ENCODE measurements at regions not wholly inside any gene's neighbourhood (a gene's known extent, or its start where the extent isn't known, plus 50 kb on each side); places are given as distances from the start of the nearest gene placed in this dataset.
A peak's percentile ranks its signal among the peaks of the same experiment; 100 is the strongest.

DNA sequence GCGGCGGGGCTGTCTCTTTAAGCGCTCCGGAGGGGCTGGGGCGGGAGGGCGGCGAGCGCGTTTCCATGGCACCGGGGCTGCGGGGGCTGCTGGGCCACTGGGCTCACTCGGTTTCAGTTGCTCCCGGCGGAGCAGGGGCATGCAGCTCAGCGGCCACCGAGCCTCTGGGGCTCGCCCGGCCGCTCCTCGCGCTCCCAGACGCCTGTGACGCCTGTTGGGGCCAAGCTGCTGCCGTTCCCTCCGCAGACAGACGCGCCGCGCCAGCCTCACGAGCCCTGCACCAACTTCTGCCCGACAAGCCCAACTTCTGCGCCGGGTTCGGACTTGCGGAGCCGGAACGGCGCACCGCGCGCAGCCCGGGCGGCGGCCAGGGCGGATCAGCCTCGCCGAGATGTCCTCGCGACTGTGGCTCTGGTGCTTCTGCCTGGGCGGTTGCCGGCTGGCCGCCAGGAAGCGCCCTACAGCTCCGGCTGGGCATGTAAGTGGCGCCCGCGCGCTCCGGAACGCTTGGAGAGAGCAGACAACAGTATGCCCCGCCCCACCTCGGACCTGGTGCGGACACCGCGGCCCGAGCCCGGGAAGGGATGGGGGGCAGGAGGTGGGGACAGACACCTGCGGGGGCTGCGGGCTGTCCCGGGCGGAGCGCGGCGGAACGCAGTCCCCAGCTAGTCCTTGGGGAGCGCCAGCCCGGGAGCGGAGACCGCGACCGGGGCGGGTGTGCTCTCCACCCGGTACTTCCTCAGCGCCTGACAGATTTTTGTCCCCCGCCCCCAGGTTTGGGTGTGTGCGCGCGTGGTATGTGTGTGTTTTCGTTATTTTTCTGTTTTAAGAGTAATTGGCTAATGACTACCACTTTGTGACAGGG, 154.1 kb upstream of the GOLIM4 start:
- H3K9me3 ChIP-seq: no peaks in the 10 kb centered on the region
- peak overlapping the region; percentile 57 to 58 (median 57) for H3K4me3 ChIP-seq
- intact Hi-C loops (cut with DNase I): no loop called here
- H3K27ac ChIP-seq: peak overlapping the region in 1 of 3 donors; percentile 53
- peaks cover 0 to 3% of the 10 kb centered on the region in 2 donors for H3K27me3 ChIP-seq
- DNase-seq (peak; percentile 80 to 90 (median 88)), ATAC-seq (peak; percentile 89 to 98 (median 96))
- TF ChIP-seq, protein P1, sequence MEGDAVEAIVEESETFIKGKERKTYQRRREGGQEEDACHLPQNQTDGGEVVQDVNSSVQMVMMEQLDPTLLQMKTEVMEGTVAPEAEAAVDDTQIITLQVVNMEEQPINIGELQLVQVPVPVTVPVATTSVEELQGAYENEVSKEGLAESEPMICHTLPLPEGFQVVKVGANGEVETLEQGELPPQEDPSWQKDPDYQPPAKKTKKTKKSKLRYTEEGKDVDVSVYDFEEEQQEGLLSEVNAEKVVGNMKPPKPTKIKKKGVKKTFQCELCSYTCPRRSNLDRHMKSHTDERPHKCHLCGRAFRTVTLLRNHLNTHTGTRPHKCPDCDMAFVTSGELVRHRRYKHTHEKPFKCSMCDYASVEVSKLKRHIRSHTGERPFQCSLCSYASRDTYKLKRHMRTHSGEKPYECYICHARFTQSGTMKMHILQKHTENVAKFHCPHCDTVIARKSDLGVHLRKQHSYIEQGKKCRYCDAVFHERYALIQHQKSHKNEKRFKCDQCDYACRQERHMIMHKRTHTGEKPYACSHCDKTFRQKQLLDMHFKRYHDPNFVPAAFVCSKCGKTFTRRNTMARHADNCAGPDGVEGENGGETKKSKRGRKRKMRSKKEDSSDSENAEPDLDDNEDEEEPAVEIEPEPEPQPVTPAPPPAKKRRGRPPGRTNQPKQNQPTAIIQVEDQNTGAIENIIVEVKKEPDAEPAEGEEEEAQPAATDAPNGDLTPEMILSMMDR (IDR thresholded peaks at IDR 0.05): peak; percentile 24 to 49 (median 40)
- TF ChIP-seq POLR2A (IDR thresholded peaks at IDR 0.05): no peak
- no peaks in the 10 kb centered on the region for H3K36me3 ChIP-seq
- H3K4me1 ChIP-seq: peaks cover 0 to 19% (median 0%) of the 10 kb centered on the region in 4 donors
- 0% methylated on average over 10 of the region's 89 CpGs for WGBS (ENCODE audit: insufficient coverage, low coverage, low lambda C conversion rate, missing lambda C conversion rate)

DNA sequence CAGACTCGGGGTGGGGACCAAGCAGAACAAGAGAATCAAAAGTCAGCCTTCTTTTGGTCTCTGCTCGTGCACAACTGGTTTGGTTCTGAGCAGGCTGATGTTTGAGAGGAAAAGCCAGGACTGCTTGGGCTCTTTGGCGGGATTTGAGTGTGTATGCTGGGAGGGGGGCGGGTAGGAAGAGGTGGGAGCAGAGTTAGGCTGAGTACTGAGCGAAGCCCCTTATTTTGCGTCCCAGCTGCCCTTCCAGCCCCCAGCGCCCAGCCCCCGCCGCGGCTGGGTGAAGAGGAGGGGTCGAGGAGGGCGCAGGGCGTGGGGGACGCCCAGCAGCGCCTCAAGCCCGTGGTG, 153.5 kb upstream of the GOLIM4 start:
- WGBS (ENCODE audit: insufficient coverage, low coverage, low lambda C conversion rate, missing lambda C conversion rate): 0% methylated on average over 9 of the region's 16 CpGs
- H3K27ac ChIP-seq: peak overlapping the region in 1 of 3 donors; percentile 53

DNA sequence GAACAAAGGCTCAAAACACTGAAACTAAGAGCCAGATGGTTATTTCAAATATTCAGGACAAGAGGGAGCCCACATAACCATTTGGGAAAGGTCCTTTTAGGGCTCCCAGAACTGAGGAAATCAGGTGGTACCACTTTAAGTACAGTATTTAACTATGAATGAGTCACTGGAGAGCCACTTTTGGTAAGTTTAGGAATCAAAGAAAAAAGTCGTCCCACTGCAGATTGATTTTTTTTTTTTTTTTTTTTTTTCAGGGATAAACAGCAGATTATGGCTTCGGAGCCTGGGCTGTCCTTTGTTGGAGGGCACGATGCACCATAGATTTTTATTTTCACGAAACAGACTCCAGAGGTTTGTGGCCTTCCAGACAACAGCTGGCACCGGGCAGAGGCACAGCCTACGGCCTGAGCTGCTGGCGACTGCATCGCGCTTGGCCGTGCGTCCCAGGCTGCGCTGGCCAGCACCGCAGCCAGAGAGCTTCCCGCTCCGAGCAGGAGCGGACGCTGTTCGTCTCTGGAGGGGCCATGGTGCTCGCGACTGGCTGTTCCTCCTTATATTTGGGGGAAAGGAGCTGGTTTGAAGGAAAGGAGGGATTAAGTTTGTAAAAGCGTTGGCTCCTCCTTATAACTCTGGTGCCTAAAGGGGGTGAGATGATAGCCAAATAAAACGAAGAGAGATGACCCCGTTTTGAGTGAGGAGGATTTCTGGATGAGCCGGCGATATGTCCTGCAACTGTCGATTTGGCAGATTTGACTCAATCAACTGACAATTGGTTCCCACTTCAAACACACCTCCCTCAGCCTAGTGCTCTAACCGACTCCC, 152.9 kb upstream of the GOLIM4 start:
- Histone ChIP-seq H3K27ac (no peak overlapping the region), H3K4me1 (peaks cover 0 to 19% (median 0%) of the 10 kb centered on the region in 4 donors), H3K9me3 (no peaks in the 10 kb centered on the region), H3K36me3 (no peaks in the 10 kb centered on the region), H3K27me3 (peaks cover 0 to 3% of the 10 kb centered on the region in 2 donors), H3K4me3 (peak overlapping the region; percentile 57 to 58 (median 57))
- peak; percentile 42 to 66 (median 61) for DNase-seq
- under 1% methylated on average over 27 of the region's 27 CpGs for WGBS (ENCODE audit: insufficient coverage, low coverage, low lambda C conversion rate, missing lambda C conversion rate)
- intact Hi-C loops (cut with DNase I): no loop called here
- TF ChIP-seq, protein P1 (IDR thresholded peaks at IDR 0.05): no peak
- no peak for TF ChIP-seq POLR2A (IDR thresholded peaks at IDR 0.05)
- ATAC-seq: peak; percentile 60 to 72 (median 69)

More for the DNA sequence above, 153.5 kb upstream of the GOLIM4 start:
- DNase-seq (no peak), ATAC-seq (peak in 1 of 4 donors; percentile 4)
- H3K36me3 ChIP-seq: no peaks in the 10 kb centered on the region
- H3K9me3 ChIP-seq: no peaks in the 10 kb centered on the region
- peaks cover 0 to 3% of the 10 kb centered on the region in 2 donors for H3K27me3 ChIP-seq
- TF ChIP-seq, protein P1 (IDR thresholded peaks at IDR 0.05): no peak
- TF ChIP-seq POLR2A (IDR thresholded peaks at IDR 0.05): no peak
- peak overlapping the region; percentile 57 to 58 (median 57) for H3K4me3 ChIP-seq
- peaks cover 0 to 19% (median 0%) of the 10 kb centered on the region in 4 donors for H3K4me1 ChIP-seq
- intact Hi-C loops (cut with DNase I): no loop called here

DNA sequence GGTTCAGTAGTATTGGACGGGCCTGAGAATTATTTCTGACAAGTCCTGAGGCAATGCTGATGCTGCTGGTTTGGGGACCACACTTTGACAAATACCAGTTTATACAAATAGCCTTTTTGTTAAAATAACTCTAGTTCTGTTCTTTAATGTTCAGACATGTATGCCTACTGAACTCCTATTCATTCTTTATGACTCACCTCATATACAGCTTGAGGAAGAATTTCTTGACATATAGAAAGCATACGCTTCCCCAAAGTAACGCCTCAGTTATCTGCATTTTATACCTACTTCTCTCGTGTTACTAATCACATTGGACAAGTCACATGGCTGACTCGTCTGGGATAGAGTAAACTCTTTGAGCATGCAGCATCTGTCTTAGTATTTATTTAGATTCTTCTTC, 145.4 kb upstream of the GOLIM4 start:
- no peaks in the 10 kb centered on the region for H3K27me3 ChIP-seq
- H3K27ac ChIP-seq: no peak overlapping the region
- no peak for DNase-seq
- WGBS (ENCODE audit: insufficient coverage, low coverage, low lambda C conversion rate, missing lambda C conversion rate): 47% methylated on average over 5 of the region's 5 CpGs
- H3K9me3 ChIP-seq: no peaks in the 10 kb centered on the region
- intact Hi-C loops (cut with DNase I): no loop called here
- H3K36me3 ChIP-seq: no peaks in the 10 kb centered on the region
- H3K4me1 ChIP-seq: no peaks in the 10 kb centered on the region
- ATAC-seq: no peak
- TF ChIP-seq, protein P1 (IDR thresholded peaks at IDR 0.05): no peak
- no peak for TF ChIP-seq POLR2A (IDR thresholded peaks at IDR 0.05)
- no peak overlapping the region for H3K4me3 ChIP-seq

Measured in right lobe of liver (tissue), 6 donors.